ENCODE measurements at regions not wholly inside any gene's neighbourhood (a gene's known extent, or its start where the extent isn't known, plus 50 kb on each side); places are given as distances from the start of the nearest gene placed in this dataset.

DNA sequence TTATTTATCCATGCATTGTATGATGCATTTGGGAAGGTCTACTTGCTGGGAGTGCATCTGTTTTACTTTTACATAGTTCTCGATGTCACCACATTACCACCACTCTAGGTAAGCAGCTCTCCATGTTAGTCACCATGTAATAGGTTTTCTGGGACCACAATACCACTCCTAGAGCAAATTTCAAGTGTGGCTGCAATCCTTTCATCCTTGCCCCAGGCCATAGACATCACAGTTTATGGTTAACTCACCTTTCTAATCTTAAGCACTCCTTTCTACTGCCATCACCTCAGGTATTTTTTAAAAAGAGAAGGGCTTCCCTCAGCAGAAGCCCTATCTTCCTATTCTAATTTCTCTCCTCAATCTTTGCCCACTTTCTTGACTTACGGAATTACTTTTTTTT is 354.1 kb downstream of the PLK2 start:
- DNase-seq, result no peak

DNA sequence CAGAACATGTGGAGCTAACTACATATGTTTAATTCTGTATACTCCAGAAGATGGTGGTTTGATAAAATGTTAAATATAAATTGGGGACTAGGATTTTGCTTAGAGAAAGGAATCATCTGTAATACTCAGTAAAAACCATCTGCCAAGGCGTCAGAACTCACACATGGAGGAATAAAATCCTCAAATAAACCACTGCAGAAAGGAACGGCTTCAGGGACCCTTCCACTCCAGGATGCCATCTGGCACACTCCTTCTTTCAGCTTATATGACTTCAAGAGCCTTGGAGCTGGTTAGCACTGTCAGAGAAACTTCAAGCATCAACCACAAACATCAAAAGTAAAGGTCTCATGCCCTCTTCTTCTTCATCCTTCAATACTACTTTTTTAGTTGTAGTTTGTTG is 360.6 kb downstream of the PLK2 start:
- DNase-seq, result no peak

DNA sequence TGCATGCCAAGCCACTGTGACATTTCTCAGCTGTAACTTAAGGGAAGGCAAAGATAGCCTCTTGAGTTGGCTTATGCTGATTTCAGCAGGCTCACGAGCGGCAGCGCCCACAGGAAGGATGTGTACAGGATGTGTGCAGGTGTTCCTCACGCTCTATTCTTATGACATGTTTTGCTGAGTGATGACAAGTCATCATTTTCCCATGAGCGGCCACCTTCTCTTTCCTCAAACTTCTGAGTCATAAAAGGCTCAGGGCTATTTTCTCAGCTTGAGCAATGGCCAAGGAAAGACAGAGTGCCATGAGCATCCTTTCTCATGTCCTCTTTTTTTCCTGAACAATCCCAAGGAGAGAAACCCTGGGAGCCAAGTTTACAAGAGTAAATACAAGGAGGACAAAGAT is 365.9 kb downstream of the PLK2 start:
- DNase-seq, result peak in 1 of 5 donors; percentile 47

DNA sequence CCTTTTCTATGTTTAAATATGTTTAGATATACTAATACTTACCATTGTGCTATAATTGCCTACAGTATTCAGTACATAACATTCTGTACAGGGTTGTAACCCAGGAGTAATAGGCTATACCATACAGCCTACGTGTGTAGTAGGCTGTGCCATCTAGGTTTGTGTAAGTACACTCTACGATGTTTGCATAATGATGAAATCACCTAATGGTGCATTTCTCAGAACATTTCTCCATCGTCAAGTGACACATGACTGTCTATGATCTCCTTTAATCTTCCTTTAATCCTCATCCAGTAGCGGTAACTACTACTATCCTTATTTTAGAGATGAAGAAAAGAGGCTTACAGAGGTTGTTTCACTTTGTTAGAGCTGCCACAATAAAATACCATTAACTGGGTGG is 369.2 kb downstream of the PLK2 start:
- no peak for DNase-seq

DNA sequence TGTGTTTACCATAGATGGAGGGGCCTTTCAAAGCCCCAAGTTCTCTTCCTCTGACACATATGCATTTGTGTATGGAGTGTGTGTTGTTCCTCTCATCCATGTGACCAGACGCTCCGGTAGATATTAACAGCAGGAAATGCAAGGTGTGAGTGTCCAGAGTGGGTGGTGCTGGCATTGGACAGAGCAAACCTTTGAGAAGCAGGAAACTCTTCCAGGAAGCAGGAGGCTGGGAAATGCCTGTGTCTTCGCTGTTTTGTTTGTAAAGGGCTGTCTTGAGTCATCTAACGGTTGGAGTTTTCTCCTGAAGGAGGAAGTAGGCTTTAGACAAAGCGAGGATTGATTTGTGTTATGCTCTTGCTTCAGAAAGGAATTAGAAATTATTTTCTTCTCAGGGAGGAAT is 370.9 kb downstream of the PLK2 start:
- DNase-seq, result no peak

DNA sequence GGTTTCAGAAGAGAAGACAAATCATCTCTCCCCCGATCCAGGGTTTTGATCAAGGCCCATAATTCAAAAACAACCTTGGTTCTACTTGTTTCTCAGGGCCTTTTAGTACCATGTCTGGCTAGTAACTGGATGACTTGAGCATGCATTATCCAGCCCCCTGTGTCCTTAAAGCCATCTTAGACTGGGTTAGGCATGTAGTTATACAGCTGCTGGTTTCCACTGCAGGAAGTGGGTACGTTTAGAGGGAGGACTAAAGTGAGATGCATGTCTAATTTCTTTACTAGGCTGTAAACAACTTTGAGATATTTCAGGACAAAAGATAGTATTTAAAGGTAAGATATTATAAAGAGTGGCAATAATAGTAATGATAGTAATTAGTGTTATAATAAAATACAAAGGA is 372.0 kb downstream of the PLK2 start:
- no peak for DNase-seq

DNA sequence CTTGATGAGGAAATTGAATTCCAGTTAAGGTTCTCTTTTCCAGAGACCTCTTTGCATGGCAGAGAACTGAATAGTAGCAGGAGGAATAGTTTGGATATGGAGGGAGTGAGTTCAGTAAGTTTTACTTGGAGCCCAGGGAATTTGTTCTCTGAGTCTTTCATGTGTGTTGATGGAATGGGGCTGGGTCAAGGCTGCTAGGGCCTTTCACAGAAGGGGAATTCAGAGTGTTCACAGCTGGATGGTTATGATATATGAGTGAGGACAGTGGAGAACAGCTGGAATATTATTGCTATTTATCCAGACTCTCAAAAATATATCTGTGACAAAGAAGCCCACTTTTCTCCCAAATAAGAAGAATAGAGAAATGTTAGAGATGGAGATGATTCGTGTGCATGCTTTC is 372.8 kb downstream of the PLK2 start:
- no peak for DNase-seq

DNA sequence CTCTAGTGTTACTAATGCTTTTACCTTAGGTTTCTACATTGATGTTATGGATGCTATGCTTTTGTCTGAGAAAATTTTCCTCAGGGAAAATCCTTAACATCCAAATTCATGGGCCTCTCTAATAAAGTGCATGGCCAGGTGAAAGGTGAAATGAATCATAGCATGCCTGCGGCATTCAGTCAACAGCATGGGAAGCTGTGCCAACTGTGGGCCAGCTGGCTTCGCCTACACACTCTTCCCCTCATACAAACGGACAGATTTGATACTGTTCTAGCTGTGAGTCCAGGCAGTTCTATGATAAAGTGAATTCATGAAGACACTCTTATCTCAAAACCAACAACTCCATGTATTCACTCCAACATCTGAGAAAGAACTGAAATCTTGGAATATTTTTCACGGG is 374.1 kb downstream of the PLK2 start:
- DNase-seq, result no peak

DNA sequence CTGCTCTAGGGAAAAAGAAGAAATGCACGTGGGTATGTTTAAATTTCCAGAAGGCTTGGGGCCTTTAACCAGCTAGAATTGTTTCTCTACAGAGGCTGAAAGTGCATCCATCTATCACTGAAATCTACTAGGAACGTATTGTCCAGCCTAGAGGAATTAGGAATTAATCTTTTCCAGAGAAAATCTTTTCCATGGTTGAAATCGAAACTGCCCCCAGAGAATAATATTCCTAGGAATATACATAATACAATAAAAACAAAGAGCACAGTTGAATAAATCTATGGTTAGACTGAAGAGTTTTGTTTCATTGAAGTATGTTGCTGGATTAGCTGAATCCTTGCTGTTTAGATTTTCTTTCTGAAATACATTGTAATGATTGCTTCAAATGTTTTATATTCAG is 378.5 kb downstream of the PLK2 start:
- DNase-seq, result no peak

DNA sequence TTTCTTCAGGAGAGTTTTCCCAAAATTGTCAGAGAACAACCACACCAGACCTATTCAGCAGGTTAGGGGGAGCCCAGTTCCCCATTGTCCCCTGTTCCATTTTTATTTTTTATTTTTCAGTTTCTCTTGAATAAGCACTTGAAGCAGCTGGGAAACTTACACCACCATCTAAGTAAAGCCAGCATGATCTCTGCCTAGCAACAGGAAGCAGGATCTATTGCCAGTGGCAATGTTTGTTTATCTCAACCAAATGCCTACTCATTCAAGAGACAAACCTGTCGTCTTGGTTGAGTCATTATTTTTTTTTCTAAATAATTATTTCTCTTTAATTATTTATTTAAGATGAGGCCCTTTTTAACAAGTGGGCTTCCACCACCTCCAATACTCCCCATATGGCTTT is 379.3 kb downstream of the PLK2 start:
- no peak for DNase-seq

DNA sequence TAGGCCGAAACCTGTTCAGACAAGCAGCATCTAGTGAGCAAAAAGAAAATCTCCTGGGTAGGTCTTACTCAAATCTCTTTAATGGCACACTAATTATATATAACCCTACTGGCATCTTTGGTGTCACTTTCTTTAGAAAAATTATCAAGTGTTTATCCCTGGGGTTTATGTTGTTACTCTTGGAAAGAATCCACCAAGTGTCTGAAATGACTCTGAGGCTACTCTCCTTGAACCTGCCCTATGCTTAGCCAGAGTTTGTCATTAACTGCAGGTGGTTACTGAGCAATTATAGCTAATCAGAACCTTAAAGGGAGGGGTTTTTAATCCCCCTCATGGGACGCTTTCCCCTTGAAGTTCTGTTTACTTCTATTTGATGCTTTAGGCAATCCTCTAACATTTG is 381.9 kb downstream of the PLK2 start:
- DNase-seq, result no peak

DNA sequence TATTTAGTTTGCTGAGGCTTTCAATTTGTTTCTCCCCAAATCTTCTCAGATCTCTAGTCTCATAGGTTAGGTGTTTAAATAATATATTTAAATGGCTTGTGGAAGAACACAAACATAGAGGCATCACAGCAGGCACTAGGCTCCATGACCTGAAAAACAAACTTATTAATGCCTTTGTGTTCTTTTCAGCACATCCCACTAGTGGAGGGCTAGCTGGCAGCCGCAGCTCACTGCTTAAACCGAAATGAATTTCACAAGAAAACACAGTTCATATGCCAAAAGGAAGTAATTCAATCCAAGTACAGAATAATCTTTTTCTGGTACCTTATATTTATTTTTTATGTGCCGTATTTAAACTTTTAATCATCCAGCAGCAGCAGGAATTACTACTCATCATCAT is 382.5 kb downstream of the PLK2 start:
- no peak for DNase-seq

DNA sequence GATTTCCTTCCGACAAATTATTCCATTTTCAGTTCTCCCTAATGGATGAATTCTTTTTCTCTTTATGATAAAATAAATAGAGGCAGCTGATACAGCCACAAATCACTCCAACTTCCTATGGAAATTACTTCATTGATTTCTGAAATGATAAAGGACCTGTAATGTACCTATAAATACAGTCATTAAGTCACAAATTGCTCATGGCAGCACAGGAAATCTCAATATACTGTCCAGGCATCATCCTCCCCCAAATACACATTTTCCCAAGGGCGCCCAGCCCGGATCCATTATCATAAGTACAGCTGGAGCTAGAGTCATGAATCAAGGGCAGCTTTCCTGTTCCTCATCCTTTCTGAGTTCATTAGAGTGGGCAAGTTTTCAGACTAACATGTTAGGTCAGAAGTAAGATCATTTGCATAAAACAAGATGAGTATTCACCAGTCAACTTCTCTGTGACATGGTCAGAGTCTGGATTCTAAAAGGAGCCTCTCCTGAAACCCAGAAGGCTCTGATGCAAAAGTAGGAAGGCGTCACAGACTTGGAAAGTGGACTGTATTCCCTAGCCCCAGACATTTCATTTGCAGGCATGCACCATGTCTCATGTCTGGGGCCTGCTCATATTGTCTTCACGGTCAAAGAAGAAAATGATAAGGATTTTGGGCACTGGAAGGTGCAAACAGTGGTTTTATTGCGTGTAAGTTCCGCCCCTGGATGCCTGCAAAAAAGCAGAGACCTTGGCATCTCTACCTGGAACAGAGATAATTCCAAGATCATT is 383.2 kb downstream of the PLK2 start:
- DNase-seq, result no peak

DNA sequence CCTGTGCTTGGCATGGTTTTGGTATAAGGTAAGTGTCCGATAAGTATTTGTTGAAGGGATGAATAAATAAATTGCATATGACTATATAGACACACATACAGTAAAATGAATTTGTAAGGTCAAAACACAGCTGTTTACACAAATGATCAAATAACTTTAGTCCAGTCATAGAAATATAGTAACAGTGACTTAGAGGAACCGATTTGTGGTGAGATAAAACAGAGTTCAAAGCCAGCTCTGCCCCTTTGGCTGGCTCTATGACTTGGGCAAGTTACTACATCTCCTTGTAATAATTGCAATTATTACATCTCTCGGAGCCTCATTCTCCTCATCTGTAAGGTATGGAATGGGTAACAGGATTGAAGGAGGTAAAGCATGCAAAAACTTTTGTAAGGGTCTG is 384.0 kb downstream of the PLK2 start:
- DNase-seq, result no peak

DNA sequence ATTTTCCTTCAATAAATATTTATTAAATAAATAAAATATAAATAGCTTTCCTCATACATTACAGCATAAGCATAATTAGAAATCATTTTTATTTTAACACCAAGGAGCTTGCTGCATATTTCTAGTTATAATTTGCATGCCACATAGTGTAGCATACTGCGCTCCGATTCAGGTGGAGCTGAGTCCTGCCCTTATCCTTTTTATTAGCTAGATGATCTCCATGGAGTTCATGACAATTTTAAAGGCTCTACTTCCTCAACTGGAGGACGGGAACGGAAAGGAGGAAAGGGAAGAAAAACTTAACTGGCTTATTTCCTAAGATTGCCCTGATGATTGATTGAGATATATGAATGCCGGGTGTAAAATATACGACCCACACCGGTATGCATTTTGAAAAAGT is 385.2 kb downstream of the PLK2 start:
- no peak for DNase-seq

DNA sequence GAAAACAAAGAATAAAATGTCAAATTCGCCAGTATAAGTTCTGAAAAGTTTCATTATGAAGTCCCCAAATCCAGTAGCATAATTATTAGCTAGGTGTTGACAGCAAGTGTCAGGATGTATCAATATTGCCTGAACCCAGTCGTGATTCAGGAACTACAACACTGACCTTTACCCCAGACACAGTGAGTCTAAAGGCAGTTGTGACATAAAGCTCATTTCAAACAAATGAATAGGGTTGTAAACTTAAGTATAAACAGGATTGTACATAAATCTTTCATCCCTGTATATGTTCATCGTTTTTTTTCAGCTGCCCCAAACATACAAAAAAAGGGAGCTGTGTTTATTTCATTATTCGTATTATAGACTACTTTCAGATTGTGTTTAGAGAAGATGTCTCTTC is 385.7 kb downstream of the PLK2 start:
- DNase-seq, result no peak

DNA sequence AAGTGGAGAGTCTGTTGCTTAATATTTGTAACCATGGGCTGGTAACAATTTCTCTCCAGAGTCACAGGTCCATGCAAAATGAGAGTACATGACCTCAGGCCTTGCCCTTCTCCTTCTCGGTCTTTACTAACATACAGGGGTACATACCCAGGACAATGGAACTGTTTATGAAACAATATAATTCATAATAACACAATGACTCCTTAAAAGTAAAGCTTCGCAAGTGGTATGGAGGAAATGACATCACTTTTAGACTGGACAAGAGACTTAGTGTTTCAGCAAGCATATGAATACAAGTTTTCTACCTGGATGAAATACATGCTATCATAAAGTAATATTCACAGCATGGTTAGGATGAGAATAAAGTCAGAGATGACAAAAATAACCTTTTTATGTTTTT is 386.6 kb downstream of the PLK2 start:
- no peak for DNase-seq

DNA sequence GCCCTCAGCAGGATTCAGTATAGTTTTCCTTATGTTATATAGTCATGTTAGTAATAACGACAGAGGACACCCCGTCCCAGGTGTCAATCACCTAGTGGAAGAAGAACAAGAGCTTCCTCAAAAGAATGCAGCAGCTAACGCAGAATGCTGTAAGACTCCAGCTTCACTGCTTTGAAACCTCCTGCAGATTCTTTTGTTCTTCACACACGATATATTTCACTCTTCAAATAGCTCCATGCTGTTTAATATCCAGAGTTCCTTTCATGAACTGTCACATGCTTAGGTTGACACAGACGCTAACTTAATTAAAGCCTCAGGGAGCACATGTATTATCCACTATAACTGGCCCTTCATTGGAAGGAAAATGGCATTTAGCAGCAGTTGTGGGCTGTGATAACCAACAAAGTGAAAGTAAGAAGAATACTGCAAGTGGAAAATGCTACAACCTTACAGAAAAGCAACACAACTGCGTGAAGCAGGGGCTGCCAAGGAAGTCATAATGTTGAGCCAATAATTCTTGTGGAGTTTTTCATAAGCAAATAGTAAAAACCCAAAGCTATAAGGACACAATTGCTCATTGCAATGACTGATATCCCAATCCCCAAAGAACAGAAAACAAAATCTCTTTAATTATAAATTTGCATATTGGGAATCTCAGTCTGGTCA is 387.5 kb downstream of the PLK2 start:
- DNase-seq, result no peak

DNA sequence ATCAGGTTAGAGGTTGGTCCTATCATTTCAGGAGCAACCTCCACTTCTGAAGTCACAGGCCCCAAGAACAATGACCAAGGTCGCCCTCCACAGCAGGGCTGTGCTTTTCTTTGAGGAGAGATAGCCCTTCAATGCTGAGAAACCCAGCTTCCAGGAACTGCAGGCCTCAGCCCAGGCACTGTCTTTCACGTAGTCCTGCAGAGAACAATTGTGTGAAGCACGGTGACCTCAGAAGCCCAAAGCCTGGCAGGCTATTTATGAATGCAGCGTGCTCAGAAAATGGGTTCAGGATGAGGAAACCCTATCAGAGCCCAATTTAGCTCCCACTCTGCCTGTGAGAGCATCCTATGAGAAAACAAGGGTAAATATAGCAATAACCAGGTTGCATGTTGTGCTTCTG is 388.3 kb downstream of the PLK2 start:
- DNase-seq, result no peak

DNA sequence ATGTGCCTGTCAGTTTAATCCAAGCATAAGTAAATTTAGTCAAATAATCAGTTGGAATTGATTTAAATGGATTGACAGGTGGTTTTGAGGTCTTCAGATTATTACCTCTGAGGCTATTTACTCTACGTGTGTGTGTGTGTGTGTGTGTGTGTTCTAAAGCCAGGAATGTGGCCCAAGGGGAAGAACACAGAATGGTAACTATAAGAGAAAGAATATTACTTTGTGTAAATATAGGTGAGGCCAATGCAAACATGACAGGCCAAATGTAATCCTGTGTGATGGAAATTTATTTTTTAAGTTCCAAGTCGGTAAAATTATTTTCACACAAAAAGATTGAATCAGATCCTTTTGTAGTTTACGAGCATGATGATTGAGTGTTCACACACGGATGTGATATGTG is 390.0 kb downstream of the PLK2 start:
- DNase-seq, result no peak

DNA sequence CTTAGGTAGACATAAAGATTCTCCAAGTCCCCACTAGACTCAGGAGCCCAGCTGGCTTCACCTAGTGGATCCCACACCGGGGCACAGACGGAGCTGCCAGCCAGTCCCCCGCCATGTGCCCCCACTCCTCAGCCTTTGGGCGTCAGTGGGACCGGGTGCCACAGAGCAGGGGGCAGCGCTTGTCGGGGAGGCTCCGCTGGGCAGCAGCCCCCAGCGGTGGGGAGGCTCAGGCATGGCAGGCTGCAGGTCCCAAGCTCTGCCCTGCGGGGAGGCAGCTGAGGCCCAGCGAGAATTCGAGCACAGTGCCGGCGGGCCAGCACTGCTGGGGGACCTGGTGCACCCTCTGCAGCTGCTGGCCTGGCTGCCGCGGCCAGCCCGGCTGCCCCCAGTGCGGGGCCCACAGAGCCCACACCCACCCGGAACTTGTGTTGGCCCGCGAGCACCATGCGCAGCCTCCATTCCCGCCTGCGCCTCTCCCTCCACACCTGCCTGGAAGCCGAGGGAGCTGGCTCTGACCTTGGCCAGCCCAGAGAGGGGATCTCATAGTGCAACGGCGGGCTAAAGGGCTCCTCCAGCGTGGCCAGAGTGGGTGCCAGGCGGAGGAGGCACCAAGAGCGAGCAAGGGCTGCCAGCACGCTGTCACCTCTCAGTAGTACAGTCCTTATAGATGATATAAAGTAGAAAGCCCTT is 390.7 kb downstream of the PLK2 start:
- no peak for DNase-seq

DNA sequence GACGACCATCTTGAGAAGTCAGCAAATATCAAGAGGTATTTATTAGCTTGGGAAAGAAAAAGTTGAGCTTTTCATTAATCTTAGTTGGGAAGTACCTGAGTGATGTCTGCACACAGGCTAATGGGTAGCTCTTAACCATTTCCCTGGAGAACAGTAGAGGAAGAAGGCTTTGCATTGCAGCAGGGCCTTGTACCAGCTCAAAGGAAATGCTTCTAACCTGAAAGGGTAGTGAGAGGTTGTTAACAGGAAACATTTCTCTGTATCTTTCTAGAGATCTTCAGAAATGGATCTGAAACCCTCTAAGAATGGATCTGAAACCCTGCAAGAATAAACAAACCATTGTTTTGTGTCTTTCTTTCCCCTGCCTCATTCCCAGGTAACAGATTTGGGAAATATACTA is 393.3 kb downstream of the PLK2 start:
- DNase-seq, result no peak

DNA sequence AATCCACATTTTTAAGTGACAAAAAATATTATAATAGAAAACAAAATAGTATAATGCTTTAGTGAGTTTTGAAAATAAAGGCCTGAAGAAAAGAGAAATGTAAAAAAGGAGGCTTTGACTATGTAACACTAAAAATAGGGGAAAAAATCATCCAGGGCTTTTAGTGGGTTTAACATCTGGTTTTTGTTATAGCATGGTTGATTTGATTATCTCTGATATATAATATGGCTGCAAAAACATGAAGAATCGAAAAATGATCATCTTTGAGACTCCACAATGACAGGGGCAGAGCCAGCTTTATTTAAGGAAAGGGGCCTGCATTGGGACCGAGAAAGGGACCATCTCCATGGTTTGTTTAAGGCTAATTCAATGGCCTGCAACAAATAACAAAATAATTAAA is 393.8 kb downstream of the PLK2 start:
- DNase-seq, result no peak

DNA sequence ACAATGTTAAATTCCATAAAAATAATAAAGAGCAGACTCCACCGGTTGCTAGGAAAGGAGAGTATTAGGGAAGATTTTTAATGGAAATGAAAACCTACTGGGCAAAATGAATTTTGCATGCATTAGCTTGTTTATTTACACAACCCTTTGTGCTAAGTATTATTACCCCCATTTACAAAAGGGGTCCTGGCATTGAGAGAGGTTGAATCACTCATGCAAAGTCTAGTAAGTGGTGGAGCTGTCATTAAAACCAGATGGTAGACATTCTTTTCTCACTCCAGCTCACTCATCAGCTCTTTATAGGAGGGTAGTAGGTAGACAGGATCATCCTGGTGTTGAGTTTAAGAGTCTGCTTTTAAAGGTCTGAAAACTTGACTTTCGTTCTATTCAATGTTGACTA is 395.1 kb downstream of the PLK2 start:
- no peak for DNase-seq

Measured in T-helper 1 cell (primary cell).